Loucy (cell line): ENCODE measurements at regions not wholly inside any gene's neighbourhood (a gene's known extent, or its start where the extent isn't known, plus 50 kb on each side); places are given as distances from the start of the nearest gene placed in this dataset.

Experiments used
- EZH2phosphoT487 ChIP-seq: fragments of 200-600 bp; IDR thresholded peaks from 2 replicates; pipeline ENCODE4 v1.6.1; 2018; ENCODE audit warnings: antibody characterized with exemption, mild to moderate bottlenecking, moderate library complexity, borderline replicate concordance
- TF ChIP-seq, protein P1 (sequence below): fragments of 200-600 bp; sonication (generic); conservative IDR thresholded peaks from 2 replicates; pipeline ENCODE4 v1.5.1; 2014; ENCODE audit warnings: mild to moderate bottlenecking, antibody characterized with exemption, low read length

DNA sequence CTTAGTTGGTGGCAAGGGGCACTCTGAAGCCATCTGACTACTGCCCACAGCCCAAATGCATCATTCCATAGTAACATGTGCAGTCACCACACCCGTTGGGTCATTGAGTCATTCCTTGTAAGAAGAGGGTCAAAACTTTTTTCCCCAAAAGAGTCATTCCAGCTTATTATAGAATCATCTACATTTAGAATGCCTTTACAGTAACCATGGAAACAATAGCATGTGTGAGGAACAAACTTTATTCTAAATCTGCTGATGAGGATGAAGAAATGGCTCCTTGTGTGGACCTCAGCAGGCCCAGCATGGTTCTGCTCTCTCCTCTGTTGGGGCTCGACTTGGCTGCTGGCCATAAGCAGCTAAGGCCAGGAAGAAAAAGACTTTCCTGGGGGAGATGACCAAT, 111.2 kb upstream of the PTPRT start:
- TF ChIP-seq, protein P1, sequence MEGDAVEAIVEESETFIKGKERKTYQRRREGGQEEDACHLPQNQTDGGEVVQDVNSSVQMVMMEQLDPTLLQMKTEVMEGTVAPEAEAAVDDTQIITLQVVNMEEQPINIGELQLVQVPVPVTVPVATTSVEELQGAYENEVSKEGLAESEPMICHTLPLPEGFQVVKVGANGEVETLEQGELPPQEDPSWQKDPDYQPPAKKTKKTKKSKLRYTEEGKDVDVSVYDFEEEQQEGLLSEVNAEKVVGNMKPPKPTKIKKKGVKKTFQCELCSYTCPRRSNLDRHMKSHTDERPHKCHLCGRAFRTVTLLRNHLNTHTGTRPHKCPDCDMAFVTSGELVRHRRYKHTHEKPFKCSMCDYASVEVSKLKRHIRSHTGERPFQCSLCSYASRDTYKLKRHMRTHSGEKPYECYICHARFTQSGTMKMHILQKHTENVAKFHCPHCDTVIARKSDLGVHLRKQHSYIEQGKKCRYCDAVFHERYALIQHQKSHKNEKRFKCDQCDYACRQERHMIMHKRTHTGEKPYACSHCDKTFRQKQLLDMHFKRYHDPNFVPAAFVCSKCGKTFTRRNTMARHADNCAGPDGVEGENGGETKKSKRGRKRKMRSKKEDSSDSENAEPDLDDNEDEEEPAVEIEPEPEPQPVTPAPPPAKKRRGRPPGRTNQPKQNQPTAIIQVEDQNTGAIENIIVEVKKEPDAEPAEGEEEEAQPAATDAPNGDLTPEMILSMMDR, result no peak
- TF ChIP-seq EZH2phosphoT487, result no peak
